Fibroblast of the aortic adventitia (primary cell): ENCODE measurements at regions not wholly inside any gene's neighbourhood (a gene's known extent, or its start where the extent isn't known, plus 50 kb on each side); places are given as distances from the start of the nearest gene placed in this dataset.

ENCODE experiments used
- DNase-seq: peaks from one replicate; pipeline ENCODE4 v3.0.0-alpha.2; 2010; ENCODE audit warnings: low read depth
- H3K4me3 ChIP-seq: 2 replicates; pipeline ENCODE4 v1.5.1; 2011; ENCODE audit warnings: low read depth, mild to moderate bottlenecking, control low read depth, low read length, moderate library complexity
- TF ChIP-seq, protein P1 (sequence below): IDR thresholded peaks from 2 replicates; pipeline ENCODE4 v1.5.1; 2011; ENCODE audit warnings: mild to moderate bottlenecking, low read length, control low read depth, inconsistent platforms; ENCODE audit not compliant: insufficient read depth

DNA sequence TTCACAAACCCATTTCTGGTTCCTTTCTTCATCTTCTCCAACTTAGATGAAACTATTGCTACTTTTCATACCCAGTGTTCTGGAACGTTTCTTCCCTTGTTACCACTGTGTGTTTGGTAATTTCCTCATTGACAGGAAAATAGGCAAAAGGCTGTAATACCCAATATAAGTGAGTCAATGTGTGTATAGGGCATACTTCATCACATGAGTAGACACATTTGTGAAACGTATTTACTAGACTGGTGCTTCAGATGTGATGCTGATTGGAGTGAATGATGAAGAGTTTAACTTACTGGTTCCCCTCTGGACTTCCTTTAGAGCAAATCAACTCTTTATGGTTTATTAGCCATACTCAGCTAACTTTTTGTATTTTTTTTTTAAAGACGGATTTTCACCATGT lies 195.1 kb upstream of the ATP6AP2 start:
- TF ChIP-seq, protein P1, sequence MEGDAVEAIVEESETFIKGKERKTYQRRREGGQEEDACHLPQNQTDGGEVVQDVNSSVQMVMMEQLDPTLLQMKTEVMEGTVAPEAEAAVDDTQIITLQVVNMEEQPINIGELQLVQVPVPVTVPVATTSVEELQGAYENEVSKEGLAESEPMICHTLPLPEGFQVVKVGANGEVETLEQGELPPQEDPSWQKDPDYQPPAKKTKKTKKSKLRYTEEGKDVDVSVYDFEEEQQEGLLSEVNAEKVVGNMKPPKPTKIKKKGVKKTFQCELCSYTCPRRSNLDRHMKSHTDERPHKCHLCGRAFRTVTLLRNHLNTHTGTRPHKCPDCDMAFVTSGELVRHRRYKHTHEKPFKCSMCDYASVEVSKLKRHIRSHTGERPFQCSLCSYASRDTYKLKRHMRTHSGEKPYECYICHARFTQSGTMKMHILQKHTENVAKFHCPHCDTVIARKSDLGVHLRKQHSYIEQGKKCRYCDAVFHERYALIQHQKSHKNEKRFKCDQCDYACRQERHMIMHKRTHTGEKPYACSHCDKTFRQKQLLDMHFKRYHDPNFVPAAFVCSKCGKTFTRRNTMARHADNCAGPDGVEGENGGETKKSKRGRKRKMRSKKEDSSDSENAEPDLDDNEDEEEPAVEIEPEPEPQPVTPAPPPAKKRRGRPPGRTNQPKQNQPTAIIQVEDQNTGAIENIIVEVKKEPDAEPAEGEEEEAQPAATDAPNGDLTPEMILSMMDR, result no peak
- no peak for DNase-seq
- no peak overlapping the region for H3K4me3 ChIP-seq

DNA sequence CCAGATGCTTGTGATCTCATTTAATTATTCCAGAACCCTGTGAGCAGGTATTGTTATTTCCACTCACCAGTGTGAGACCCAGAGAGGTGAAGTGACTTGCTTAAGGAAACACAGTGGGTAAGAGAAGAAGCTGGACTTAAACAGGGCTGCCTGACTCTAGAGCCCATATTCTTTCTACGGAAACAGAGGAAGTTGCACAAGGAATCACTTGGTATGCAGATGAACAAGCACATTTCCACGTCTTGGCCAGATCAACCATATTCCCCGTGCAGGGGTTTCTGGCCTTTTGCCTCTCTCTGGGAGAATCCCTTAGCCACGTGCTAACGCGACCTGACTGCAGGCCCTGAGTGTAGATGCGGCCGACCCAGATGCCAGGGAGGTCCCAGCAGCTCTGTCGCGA lies 195.5 kb upstream of the ATP6AP2 start:
- DNase-seq, result no peak
- no peak overlapping the region for H3K4me3 ChIP-seq
- TF ChIP-seq, protein P1, result no peak

DNA sequence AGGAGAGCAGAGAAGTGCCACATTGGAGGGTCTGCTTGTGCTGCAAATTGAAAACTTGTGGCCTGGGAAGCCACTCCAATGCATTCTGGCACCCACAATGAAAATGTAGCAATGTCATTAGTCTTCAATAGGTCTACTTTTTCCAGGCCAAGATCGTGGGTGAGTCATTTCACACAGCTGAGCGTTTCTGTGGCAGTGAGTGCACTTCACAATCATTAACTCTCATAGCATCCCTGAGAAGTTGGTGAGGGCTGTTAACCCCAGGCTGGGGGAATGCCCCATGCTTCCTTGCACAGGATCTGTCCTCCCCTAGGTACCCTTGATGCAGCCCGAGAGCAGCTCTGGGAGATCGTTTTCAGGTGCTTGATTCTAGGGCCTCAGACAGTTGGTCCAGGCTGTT lies 196.8 kb upstream of the ATP6AP2 start:
- H3K4me3 ChIP-seq, result no peak overlapping the region
- TF ChIP-seq, protein P1, result no peak
- DNase-seq, result no peak

DNA sequence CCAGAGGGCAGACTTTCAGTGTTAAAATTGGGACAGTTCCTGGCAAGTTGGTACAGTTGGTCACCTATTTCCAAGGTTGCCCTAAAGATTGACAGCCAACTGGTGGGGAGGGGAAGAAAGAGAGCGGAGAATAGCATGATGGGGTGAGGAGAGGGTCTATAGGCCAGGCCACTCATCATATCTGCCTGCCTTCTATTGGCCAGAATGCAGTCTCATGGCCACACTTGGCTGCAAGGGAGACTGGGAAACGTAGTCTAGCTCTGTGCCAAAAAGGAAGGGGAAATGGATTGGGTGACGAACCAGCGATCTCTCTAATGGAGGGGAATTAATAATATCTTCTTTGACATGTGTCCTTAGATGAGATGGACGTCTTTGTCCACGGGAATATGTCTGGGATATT lies 197.4 kb upstream of the ATP6AP2 start:
- DNase-seq, result no peak
- TF ChIP-seq, protein P1, result no peak
- H3K4me3 ChIP-seq, result no peak overlapping the region

DNA sequence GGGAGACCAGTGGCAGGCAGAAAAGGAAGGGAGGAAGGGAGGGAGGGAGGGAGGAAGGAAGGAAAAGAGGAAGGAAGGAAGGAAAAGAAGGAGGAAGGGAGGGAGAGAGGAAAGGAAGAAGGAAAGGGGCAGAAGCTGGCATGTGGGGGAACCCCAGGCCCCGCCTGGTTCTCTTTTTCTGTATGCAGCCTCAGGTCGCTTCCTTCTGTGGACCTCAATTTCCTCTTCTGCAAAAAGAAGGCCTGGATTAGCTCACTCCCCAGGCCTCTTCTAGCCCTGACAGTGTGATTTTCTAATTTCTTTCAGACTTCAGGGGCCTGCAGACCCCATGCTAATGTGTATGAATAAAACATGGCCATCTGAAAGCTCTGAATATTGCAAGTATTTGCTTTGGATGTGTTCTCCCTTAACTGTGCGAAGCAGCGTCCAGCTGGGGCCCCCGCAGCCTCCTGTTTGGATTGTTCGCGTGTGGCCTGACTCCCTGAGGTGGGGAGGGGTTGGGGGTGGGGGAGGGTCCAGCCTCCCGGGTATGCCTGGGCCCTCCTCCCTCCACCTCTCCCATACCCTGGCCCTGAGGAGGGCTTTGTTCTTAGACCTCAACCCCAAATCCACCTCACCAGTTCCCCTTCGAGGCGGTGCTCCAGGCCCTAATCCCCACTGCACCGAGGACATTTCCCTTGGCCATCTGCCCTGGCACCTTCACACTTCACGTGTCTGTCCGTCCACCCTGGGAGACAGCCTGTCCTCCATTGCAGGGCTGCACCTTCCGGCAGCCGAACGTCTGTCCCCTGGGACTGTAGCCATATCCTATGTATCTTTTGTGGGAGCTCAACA lies 199.9 kb upstream of the ATP6AP2 start:
- TF ChIP-seq, protein P1, result no peak
- H3K4me3 ChIP-seq, result no peak overlapping the region
- no peak for DNase-seq

DNA sequence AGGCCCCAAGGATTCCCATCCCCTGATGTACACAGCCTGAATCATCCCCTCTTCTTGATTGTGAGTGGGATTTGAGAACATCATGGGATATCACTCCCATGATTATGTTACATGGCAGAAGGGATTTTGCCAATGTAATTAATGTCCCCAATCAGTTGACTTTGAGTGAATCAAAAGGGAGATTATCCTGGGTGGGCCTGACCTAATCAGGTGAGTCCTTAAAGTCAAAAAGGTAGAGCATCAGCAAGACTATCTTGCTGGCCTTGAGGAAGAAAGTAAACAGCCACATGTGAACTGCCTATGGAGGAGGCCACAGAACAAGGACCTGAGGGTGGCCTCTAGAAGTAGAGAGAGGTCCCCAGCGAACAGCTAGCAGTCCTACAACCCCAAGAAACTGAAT lies 203.1 kb upstream of the ATP6AP2 start:
- TF ChIP-seq, protein P1, result no peak
- DNase-seq, result no peak
- H3K4me3 ChIP-seq, result no peak overlapping the region

DNA sequence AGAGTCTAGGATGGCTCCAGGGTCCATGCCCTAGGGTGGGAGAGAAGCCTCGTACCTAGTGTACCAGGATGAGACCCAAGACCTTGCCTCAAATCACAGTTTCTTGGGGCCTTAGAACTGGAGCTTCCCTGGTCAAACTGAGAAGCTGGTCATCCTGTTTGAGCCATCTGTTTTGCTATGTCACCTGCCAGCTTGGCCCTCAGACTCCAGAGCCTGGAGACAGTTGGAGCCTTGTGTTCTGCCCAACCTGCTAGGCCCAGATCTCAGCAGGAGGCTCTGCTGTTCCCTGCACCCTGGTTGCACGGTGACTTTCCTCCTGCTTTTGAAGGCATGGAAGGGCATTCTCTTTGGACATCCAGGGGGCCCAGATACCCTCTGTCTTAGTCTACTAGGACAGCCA lies 206.3 kb upstream of the ATP6AP2 start:
- no peak overlapping the region for H3K4me3 ChIP-seq
- no peak for DNase-seq
- TF ChIP-seq, protein P1, result no peak
